Colon (tissue), 2 donors: ENCODE measurements at regions not wholly inside any gene's neighbourhood (a gene's known extent, or its start where the extent isn't known, plus 50 kb on each side); places are given as distances from the start of the nearest gene placed in this dataset.

ENCODE experiments used
- FAIRE-seq: peaks from 2 replicates; lab custom pipeline; 2012; peaks lifted over from hg19 to GRCh38; lab: Jason Lieb, UNC
- donor health status: control.
- donor health status: control.

- no peak for FAIRE-seq
Measured at GRCh38 chr5:31048282-31049270, 144.9 kb upstream of the CDH6 start.

DNA sequence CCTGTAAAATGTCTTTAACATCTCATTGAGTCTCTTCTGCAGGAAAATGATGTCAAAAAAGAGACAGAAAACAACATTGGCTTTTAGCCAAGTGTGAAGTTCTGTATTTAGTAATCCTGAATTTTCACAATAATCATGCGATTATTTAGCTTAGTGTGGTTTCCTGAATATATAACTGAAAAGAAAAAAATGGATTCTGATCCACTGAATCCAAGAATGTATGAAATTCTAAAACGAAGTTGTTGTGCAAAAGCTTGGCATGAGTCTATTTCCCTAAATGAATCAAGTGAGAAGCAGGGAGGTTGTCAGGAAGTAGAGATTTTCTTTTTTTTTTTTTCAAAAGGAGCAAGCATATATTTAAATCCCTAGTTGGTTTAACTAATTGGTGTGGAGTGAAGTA is 145.9 kb upstream of the CDH6 start:
- no peak for FAIRE-seq

GRCh38 chr5:31047007-31047406 is 146.5 kb upstream of the CDH6 start:
- FAIRE-seq: no peak

DNA sequence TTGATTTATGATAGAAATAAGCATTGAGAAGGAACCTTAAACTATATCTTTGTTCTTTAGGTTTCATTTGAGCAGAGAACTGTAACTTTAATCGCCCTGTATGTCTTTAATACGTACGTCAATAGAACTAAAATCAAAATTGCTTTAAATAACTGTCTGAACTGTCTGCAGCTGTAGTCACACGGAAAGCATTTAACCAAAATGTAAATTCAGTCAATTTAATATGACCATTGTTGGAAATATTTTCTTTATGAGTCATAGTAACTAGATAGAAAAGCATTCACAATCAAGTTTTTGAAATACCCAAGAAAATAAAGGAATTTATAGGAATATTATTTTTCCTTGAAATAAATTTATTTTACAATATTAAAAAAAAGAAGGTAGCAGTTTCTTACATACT is 157.1 kb upstream of the CDH6 start:
- peak; percentile 65 for FAIRE-seq

GRCh38 chr5:31033295-31033694 is 160.2 kb upstream of the CDH6 start:
- no peak for FAIRE-seq

DNA sequence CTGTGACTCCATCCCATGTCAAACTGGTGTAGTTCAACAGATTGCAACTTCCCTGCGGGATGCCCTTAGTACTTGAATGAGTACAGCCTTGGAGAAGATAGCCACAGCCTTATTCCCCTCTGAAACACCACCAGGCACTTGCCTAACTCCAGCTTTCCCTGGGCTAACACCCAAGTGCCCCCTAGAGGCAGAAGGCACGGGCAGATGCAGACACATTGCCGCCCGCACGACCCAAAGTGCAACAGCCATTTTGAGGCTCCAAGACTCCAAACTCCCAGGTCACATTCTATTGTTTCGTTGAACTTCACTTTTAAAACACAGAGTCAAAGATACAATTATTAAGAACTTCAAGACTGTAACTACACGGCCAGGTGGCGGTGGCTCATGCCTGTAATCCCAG is 163.6 kb upstream of the CDH6 start:
- FAIRE-seq: no peak

GRCh38 chr5:31027721-31028120 is 165.8 kb upstream of the CDH6 start:
- peak; percentile 77 for FAIRE-seq

- no peak for FAIRE-seq
Measured at GRCh38 chr5:31023105-31023504, 170.4 kb upstream of the CDH6 start.

DNA sequence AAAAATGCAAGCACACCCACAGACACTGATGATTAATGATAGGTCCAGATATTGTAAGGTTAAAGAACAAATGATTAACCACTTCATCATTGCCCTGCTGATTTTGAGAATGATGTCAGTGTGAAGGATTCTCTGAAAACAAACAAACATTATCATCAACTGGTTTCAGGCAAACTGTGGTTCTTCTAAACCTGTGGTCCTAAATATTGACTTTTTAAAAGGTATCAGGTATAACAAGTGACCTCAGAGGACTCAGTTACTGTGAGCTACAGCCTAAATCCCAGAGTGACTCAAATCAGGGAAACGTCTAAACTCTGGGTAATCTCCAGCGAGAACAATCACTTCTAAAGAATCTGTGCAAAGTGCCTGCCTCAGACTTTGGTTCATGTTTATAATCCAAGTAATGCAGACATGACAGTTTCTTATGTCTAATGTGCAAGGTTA is 172.3 kb upstream of the CDH6 start:
- FAIRE-seq: no peak

GRCh38 chr5:31008231-31008630 is 185.3 kb upstream of the CDH6 start:
- FAIRE-seq: no peak

DNA sequence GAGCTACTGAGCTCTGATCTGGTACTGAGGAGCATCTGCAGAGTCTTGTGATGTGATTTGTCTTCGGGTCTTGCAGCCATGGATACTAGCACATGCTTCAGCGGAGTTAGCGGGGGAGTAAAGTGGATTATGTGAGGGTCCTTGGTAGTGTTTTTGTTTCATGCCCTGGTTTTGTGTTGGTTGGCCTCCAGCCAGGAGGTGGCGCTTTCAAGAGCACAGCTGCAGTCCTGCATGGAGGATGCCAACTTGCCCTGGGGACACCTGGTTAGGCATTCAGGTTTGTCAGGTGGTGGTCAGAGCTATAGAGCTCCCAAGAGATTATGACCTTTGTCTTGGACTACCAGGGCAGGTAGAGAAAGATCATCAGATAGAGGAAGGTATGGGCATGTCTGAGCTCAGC is 185.8 kb upstream of the CDH6 start:
- no peak for FAIRE-seq

GRCh38 chr5:31000287-31000686 is 193.2 kb upstream of the CDH6 start:
- FAIRE-seq: no peak

DNA sequence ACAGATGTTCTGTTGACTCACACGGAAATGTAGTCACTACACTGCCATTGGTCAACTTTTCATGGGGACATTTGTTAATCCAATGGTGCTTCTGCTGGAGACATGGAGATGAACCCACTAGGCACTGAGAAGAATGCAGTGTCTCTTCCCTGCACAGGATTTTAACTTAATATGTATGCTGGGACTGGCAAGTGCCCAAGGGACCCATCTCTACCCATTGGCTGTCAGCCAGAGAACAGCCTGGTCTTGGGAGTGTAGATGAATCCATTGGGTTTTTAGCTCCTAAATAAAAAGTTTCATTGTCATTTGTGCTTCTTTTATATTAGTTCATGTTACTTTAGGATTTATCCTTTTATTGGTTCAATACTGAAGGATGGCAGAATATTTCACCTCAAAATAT is 195.8 kb upstream of the CDH6 start:
- FAIRE-seq: no peak

- FAIRE-seq: no peak
Measured at GRCh38 chr5:30994902-30995301, 198.6 kb upstream of the CDH6 start.

DNA sequence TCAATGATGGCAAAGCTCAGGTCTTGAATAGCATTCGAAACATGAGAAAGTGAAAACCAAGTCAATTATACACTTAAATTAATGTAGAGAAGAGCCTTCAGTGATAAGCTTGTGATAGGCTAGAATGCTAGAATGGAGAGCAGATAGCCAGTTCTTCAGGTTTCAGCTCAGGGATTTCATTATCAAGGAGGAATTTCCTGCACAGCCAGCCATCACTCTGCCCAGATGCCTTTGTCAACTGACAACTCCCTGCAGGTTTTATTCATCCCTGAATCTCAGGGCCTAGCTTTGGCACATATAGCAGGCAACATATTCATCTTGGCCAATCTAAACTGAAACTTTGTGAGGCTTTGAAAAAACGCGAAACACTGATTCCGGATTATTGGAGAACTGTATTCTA is 199.3 kb upstream of the CDH6 start:
- FAIRE-seq: no peak

DNA sequence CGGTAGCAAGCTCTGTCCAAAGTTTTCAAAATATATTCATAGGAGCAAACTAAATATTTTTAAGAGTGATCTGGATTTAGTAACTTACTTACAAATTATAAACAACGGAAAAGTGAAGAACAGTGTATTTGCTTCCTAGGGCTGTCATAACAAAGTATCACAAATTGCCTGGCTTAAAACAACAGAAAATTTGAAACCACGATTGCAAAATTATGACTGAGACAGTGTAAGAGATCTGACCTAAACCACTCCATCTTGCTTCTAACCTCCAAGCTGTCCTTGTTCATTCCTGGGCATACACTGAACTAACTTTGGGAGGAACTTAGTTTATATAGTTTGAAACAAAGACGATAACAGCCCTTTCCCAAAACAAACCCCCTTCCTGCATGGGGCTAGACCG is 202.0 kb upstream of the CDH6 start:
- no peak for FAIRE-seq

- FAIRE-seq: no peak
Measured at GRCh38 chr5:30981576-30981975, 211.9 kb upstream of the CDH6 start.

- no peak for FAIRE-seq
Measured at GRCh38 chr5:30968971-30969370, 224.5 kb upstream of the CDH6 start.

- FAIRE-seq: no peak
Measured at GRCh38 chr5:30960036-30960435, 233.4 kb upstream of the CDH6 start.

- FAIRE-seq: no peak
Measured at GRCh38 chr5:30959238-30959637, 234.2 kb upstream of the CDH6 start.

- no peak for FAIRE-seq
Measured at GRCh38 chr5:30957591-30957990, 235.9 kb upstream of the CDH6 start.

DNA sequence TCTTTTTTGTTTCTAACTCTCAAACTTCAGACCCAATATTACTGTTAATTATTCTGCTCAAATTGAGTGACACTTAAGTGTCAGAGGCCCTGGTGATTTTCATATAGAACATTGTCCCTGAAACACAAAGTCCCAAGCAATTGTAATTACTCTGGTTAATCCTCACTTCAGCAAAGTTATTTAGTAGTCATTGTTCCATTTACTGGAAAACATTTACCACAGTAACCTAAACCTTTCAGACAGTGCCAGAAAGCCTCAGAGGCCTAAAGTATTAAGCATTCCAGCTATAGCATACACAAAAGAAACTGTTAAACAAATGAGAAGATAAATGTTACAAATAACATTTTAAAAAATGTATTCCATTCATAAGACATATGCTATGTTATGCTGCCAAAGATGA is 237.2 kb upstream of the CDH6 start:
- no peak for FAIRE-seq

DNA sequence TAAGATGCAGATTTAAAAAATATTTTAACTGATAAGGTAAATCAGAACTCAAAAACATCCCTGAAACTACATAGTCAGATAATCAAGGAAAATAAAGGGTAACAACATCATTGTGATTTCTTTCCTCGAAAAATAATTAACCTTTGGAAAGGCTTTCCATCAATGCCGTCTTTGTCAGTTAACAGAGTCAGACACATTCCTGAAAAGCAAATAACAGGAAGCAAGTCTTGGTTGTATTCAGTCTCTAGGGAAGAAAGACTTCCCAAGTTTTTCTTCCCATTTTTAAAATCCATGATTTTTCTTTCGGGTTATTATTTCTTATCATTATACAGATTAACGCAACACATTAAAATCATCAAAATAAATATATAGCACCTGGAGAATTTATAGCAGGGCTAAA is 256.4 kb upstream of the CDH6 start:
- no peak for FAIRE-seq

DNA sequence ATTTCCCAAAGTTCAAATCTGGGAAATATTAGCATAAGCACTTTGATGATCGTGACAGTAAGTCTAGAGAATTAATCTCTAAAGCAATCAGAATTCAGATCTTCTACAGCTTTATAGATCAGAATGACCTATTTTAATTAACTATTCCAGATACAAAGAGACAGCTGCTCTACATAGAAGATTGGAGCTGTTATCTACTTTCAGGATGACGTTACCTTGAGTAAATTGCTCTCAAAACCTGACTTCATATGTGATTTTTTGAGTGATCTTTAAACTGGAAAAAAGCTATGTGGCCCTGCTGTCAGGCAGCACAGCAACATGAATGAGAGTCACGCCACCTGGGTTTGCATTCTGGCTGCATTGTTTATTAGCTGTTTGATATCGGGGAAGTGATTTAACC is 259.9 kb upstream of the CDH6 start:
- FAIRE-seq: no peak
